Limb (tissue), 2 donors: ENCODE measurements at regions not wholly inside any gene's neighbourhood (a gene's known extent, or its start where the extent isn't known, plus 50 kb on each side); places are given as distances from the start of the nearest gene placed in this dataset.

Source experiments
- DNase-seq, 2 donors: peaks; one replicate each; pipeline ENCODE4 v3.0.0-alpha.2; 2016; ENCODE audit errors: extremely low spot score in 2 of 2

DNA sequence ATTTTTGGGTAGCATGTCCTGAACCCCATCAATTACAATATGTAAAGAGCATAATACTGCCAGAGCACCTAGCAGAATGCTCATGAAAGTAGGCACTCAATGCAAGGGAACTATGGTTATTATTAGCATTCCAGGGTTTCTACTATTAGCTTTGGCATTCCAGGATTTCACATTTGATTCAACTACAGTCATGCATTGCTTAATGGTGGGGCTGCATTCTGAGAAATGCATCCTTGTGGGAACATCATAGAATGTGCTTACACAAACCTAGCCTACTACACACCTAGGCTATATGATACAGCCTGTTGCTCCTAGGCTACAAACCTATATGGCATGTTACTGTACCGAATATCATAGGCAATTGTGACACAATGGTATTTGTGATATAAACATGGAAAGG is 247.8 kb downstream of the CD83 start:
- DNase-seq, result no peak

DNA sequence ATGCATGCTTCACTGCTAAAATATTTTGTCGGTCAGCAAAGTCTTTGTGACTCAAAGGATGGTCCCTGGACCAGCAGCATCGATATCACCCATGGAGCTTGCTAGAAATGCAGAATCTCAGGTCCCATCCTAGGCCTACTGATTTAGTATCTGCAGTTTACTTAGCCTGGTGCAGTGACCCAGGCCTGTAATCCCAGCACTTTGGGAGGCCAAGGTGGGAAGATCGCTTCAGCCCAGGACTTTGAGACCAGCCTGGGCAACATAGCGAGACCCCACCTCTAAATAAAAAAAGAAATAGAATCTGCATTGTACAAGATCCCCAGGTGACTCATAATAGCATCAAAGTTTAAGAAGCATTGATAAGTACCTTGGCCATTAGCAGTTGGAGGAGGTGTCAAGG is 248.7 kb downstream of the CD83 start:
- DNase-seq, result no peak

DNA sequence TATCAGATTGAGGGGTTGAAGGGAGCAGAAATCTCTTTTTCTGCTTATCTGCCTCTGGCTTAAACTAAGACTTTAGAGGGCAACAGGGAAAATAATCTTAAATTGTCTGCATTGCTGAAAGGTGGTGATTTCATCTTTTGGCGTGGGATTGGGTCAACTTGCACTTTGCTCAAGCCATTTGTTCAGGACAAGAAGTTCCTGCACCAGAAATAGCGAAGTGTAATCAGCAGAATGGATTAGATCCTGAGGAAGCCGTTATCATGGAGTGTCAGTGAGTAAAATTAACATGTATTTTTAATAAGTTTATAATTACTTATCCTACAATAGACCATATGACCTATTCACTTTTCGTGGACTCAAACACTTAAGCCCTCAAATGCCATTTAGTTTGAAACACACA is 249.3 kb downstream of the CD83 start:
- DNase-seq, result no peak

DNA sequence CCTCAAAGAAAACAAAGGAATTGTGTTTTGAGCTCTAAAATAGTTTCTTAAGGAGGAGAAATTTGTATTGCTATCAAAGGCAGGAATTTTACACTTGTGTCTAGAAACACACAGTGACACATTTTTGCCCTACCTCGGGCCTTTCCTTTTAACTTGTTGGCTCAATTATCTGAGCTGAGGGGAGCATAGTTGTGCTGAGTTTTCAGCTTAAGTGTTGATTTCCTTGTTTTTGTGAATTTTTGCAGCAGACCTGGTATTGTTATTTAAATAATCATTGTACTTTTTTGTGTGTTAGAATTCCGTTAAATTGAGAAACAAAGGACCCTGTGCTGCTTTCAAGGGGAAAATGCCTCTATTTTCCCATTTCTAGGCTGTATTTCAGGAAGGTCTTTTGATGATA is 249.7 kb downstream of the CD83 start:
- no peak for DNase-seq

DNA sequence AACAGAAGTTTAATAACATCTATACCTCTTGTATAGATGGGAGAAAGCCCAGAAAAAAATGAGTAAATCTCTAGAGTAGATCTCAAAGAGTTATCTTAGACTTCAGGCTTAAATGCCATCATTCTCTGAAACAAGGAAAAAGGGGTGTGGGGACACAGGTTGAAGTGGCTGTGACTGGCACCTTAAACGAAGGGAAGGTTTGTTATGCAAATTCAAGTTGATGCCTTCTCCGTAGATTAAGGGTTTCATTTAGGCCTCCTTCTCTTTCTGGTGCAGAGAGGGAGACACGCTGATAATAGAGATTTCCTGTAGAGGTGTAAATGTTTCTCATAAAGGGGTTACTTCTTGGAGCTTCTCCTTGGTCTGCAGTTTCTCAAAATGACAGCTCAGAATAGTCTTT is 252.1 kb downstream of the CD83 start:
- DNase-seq, result no peak

DNA sequence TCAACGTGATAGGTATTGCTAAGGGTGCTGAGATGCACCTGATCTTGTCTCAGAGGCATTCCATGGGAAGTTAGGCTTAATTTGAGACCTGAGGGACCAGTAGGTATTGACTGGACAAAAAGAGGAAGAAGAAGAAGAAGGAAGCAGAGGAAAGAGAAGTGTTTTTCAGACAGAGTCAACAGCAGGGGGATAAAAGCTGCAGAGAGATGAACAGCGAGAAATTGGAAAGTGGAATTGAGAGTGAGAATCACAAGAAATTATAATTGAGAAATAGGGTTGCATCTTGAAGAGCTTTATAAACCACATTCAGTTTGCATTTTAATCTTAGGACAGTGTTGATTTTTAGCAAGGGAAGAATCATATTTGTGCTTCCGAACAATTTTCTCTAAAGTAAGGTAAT is 254.0 kb downstream of the CD83 start:
- DNase-seq, result no peak

DNA sequence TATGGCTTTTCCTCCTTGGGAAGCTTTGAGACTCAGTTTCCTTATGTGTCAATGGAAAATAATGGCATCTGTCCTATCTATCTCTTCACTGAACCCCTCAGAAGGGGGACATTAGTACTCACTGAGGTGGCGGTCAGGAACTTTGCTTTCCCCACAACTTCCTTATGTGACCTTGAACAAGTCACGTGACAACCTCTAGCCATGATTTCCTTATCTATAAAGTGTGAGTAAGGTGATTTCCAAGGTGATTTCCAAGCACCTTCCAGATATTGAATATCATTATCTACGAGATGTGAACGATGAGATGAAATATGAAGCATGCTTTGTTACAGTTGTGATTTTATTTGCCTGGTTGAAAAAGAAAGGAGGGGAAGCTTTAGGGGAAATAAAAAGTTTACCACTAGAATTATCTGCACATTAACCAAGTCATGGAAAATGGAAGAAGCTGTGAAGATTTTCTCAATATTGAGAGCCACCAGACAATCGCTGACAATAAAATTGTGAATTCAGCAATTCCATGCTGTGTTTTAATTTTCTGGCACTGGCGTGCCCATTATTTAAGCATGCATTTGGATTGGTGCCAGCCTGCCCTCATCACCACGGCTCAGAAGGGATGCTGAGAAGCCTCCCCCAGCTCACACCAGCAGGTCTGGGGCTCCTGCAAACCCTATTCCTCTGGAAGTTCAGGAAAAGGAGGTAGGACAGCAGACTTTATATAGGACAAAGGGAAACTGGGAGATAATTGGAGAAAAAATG is 255.3 kb downstream of the CD83 start:
- DNase-seq, result no peak

DNA sequence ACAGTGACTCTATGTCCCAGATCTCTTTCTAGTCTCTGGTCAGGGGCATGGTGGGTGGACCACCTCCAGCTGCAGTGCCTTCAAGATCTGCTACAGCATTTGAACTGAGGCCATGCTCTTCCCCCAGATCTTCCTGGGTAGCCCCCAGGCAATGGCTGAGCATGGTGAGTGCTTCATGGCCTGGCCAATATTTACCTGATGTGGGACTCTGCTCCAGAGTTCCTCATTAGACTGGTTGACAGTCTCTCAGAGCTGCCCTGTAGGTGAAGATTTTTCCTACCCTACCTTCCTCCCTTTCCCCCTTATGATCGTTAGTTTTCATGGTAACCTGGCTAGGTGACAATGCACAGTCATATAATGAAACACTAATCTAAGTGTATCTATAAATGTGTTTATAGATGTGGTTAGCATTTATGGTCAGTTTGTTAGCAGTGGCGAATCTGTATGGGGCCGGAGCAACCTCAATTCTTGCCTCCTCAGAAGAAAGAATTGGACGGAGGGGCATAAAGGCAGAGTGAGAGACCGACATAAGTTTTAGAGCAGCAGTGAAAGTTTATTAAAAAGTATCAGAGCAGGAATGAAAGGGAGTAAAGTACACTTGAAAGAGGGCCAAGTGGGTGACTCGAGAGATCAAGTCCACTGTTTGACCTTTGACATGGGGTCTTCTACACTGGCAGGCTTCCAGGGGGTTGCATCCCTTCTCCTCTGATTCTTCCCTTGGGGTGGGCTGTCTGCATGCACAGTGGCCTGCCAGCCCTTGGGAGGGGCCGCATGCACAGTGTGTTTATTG is 256.3 kb downstream of the CD83 start:
- no peak for DNase-seq

DNA sequence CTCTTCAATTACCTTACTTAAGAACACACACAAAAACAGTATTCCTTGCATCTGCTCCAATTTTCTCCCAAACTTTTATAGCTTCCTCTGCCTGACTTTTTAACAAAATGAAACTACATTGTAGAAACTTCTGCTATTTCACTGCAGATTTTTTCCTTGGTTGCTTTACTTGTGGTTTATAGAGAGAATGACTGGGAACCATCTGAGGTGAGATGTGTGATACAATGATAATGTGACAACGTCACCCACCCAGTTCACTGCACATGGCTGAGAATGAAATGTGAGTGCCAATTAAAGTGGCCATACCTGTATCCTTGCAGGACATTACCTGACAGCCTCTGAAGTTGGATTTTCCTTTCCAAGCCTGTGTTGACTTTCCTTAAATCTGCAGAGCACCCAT is 258.4 kb downstream of the CD83 start:
- no peak for DNase-seq

DNA sequence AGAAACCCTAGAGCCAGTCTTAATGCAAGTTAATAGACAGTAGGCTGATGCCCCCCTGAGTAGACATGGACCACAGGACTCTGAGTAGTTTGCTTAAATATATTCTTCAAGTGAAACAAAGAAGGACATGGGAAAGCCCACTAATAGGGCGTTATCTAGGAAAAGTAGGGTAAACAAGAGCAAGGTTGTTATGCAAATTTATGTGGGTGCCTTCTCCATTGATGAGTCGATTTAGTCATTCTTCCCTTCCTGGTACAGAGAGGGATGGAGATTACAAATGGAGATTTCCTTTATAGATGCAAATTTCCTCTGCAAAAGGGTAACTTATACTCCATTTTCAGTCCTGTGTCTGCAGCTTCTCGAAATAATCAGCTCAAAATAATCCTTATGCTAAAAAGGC is 262.0 kb downstream of the CD83 start:
- DNase-seq, result no peak

DNA sequence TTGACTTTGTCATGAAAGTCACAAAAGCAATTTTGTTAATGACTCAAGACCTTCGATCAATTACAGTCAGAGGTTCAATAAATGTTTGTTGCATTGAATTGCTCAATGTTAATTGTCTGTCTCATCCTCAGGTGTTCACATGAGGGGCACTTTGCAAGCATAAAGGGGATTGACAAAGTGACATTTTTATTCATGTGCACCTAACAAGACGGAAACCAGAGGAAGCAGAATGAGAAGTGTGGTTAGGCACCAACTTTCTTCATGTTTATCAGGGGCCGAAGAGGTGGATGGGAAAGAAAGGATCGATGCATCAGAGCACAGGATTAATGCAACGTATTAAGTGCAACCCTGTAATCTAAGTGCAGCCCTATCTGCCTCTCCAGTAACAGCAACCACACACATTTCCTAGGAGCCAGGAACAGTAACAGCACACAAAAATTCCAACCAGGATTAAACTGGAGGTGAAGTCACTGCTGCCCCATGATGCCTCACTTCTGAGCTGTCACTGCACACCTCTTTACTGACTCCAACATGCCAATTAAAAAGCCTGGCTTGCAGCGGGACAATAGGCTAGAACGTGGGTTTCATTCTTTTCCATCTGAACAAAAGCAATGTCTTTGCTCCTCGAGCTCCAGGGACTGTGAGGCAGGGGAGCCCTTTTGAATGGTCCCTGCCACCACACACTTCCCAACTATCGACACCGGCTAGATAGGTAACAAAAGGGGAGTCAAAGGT is 262.7 kb downstream of the CD83 start:
- DNase-seq, result no peak

DNA sequence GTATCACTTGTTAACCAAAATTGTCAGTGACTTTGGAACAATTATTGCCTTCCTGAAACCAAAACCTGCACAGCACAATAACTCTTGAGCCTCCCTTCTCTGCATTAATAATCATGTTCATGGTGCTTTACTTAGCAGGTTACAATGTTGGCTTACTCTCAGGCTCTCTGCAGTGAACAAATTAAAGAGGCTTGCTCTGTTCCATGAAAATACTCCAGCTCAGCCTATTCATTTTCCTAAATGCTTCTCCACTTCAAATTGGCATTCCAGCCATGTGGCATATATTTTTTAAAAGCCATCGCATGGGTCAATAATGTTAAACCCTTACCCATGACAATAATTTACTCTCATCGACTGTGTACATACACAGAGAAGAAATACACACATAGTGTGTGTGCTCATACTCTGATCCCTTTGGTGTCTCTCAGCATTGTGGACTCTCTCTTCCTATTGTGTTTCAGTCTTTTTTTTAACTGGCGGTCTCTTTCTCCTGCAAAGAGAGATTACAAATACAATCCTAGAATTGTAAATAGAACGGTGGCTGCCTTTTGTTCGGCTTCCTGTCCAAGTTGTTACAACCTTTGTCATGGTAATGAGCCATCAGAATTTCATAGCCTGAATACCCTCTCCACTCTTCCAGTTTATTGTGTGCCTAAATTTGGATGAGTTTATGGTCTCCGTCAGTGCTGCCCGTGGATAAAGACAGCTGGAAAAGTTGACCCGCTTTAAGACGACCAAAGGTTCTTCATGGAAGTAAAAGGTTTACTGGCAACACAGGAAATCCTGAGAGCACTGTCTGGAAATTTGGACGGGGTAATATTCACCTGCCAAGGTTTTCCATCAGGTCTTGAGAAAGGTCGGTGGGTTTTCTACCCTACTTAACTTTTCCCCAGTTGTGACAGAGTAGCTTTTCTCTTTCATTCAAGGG is 263.6 kb downstream of the CD83 start:
- no peak for DNase-seq

DNA sequence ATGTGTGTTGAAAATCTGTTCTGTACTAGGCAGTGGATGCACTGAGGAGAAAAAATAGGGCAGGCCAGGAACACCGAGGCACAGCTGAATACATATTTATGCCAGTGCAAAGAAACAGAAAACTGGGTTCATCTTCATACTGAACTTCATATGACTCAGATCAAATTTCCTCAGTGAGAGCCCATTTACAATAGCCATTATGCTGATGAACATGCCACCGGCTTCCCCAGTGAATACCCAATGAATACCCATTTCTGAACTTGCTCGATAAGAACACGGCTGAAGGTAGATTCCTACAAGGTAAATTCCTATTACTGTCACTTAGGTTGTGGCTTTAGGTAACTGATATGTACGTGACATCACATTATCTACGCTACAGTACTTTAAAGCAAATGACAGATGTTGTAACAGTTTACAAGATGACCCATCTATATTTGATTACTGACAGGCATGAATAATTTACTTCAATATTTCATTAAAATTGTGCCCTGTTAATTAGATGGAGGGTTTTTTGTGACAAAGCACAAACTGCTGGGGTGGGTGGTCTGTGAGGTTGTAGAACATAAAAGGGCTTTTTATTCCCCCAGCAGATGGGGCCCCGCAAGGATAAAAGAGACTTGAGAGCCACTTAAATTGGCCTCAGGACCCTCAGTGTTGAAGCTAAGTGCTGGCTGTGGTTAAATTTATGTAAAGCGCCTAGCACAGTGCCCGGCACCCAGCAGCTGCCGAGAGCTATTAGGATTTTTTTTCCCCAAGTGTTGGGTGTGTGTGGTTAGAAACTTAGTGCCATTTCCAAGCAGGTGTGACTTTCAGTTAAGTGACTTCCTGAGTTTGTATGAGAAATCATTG is 264.5 kb downstream of the CD83 start:
- DNase-seq, result no peak

DNA sequence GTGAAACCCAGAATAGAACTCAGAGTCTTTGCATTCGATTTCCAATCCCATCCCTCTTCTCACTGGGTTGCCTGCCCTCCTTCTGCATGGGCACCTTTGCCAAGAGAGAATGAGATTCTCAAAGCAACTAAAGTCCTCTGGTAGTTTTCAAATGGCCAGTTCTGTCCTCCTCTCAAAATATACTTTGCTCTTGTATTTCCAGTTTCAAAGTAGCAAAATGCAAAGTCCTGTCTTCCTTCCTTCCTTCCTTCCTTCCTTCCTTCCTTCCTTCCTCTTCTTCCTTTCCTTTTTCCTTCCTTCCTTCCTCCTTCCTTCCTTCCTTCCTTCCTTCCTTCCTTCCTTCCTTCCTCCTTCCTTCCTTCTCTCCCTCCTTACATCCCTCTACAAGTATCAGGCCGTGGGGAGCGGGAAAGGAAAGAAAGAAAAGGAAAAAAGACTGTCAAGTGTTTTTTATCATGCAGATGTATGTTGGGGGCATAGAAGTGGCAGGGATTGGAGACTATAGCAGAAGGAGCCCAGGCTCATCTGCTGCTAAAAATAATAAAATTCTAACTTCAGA is 265.2 kb downstream of the CD83 start:
- DNase-seq, result no peak

DNA sequence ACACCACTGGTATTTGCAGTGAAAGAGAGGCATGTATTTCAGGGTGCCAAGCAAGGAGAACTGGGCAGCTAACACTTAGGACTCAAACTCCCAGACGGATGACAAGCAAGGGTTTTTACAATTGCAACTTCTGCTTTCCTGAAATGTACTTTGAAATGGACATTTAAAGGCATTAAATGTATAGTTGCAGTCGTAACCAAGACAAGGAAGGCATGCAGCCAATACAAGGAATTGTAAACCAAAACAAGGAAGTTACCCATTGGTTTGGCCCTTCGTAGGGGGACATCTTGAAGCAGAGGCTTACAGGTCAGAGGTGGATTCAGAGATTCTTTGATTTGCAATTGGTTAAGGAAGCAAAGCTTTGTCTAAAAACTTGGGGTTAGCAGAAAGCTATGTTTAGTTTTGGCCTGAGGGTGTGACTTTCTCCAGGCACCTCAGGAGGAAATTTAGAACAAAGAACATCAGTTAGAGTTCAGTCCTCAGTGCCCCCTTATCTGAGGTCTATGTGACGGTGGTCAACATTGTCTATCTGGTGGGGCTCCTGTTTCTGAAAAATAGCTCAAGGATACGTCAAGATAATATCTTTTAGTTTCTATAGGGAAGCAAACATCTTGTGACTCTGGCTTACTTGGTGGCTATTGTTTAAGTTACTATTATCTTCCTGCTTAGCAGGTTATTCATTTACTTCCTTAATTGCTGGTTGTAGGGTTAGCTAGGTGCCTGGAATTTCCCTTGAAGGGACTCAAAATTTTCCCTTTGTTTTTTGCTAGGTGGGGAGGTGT is 266.0 kb downstream of the CD83 start:
- DNase-seq, result no peak

DNA sequence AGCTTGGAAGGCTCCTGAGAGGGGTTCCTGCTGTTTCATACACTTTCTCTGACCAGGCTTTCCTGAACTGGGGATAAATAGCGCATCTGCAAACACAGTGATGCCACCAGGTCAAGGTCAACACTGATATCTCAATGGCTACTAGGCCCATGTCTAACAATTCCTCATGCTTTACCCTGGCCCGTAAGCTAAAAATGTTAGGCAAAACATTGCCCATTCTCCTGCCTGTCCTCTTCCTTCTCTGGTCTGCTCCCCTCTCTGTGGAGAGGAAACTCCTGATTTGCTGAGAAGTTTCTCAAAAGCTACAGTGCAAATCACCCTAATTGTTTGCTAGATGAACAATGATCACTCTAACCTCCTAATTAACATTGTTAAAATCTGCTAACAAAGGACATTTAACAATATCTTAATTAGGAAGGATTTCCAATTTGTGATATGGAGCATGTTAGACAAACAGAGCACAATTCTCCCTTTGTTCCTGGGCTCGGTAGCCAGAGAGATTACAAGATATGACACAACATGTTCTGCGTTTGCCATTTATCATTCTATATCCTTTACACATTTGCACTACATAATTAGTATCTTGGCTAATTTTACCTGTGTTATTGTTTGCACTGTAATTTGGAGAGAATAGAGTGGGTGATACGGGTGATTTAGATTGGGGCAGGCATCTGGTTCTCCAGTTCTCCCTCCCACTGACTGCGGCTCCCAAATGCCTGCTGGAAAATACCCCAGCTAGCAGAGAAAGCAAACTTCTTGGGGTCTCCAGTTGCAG is 266.8 kb downstream of the CD83 start:
- DNase-seq, result no peak

DNA sequence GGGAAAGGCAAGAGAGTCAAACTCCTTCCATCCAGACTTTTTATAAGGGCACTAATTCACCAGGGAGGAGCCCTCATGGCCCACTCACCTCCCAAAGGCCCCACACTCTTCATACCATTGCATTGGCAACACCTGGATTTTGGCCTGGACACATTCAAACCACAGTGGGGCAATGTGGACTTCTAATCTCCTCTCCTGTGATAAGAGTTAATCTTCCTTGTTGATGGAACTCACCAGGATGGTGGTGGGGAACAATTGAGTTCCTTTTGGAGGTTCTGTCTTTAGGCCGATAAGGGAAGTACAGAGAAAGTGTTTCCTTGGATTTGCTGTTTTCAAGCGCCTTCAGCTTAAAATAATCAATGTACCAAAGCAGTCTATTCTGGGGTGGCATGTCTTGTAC is 268.7 kb downstream of the CD83 start:
- DNase-seq, result no peak

DNA sequence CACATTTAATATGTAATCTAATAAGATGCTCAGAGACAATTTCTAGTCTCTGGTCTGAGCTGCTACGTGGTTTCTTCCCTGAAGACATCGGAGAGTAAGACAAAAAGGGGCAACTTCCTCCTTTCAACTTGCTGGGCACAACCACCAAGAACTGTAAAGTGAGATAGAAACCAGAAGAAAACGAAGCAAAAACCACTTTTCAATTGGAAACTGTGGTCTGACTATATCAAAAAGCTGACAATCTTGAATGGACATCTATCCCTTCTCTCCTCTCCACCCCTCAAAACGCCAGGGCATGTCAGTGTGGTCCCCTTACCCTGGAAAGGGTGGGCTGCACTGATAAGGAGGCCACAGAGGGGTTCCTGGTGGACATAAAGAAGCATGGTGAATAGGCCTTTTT is 269.1 kb downstream of the CD83 start:
- no peak for DNase-seq

DNA sequence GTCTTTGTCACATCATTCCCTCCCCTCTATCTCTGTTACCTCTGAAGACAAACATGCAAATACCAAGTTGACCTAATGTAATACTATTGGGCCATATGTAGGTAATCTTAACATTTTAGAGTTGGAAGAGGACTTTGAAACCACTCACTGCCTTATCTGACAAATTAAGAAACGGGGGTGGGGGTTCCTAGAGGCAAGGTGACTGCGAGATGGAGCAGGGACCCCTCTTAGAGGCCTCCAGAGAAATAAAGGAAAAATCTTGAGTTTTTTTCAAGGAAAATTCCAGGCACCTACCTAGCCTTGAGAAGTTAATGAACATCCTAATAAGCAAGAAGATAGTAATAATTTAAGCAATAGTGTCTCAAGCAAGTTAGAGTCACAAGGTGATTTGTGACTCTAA is 270.8 kb downstream of the CD83 start:
- no peak for DNase-seq
